ENCODE measurements at regions not wholly inside any gene's neighbourhood (a gene's known extent, or its start where the extent isn't known, plus 50 kb on each side); places are given as distances from the start of the nearest gene placed in this dataset.

DNA sequence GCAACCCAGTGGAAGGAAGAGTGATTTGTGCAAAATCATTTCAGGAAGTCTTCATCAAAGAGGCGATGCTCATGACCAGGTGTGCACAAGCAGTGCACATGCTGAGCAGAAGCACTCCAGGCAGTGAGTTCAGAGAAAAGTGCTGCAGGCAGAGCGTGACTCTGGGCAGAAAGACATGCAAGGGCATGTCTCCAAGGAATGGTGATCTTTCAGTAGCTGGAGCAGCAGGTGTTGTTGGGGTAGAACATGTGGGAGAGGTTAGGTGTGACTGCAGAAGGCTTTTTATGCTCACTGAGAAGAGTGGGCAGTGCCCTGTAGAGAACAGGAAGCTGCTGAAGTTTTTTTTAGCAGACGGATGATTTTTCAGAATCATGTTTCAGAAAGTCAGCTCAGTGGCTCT is 545.4 kb upstream of the TLE4 start:
- TF ChIP-seq, protein P1, sequence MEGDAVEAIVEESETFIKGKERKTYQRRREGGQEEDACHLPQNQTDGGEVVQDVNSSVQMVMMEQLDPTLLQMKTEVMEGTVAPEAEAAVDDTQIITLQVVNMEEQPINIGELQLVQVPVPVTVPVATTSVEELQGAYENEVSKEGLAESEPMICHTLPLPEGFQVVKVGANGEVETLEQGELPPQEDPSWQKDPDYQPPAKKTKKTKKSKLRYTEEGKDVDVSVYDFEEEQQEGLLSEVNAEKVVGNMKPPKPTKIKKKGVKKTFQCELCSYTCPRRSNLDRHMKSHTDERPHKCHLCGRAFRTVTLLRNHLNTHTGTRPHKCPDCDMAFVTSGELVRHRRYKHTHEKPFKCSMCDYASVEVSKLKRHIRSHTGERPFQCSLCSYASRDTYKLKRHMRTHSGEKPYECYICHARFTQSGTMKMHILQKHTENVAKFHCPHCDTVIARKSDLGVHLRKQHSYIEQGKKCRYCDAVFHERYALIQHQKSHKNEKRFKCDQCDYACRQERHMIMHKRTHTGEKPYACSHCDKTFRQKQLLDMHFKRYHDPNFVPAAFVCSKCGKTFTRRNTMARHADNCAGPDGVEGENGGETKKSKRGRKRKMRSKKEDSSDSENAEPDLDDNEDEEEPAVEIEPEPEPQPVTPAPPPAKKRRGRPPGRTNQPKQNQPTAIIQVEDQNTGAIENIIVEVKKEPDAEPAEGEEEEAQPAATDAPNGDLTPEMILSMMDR (IDR thresholded peaks at IDR 0.05), result no peak
- TF ChIP-seq POLR2A (IDR thresholded peaks at IDR 0.05) (no peak), EP300 (IDR thresholded peaks at IDR 0.05) (no peak)
